GM21619 (cell line): ENCODE measurements at regions not wholly inside any gene's neighbourhood (a gene's known extent, or its start where the extent isn't known, plus 50 kb on each side); places are given as distances from the start of the nearest gene placed in this dataset.
"Not testable (repeated sequence)": the region's sequence is repeated elsewhere in the genome, so short reads cannot be mapped to it uniquely, and the experiment has no call there.

ENCODE experiments used
- ATAC-seq: cut with Tn5 transposase; IDR thresholded peaks from one replicate; pipeline ENCODE4 v1.9.1; 2021; ENCODE audit not compliant: unreplicated experiment

DNA sequence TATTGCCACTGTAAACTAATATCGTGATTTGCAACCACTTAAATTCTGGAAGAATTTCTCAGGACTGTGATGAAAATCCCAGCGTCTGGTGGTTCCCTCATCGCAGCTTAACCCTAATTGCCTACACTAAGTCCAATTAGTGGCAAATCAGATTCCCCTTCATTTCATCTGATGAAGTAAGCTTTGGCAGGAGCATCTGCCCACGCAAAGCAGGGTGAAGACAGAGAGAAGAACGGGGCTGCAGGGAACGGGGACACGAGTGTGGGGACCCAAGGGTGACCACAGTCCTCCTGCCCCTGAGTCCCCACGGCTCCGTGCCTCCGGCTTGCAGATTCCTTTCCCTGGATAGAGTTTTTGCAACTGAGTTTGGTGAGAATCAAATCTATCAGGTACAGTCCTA lies 159.5 kb downstream of the LY86 start:
- no peak for ATAC-seq

DNA sequence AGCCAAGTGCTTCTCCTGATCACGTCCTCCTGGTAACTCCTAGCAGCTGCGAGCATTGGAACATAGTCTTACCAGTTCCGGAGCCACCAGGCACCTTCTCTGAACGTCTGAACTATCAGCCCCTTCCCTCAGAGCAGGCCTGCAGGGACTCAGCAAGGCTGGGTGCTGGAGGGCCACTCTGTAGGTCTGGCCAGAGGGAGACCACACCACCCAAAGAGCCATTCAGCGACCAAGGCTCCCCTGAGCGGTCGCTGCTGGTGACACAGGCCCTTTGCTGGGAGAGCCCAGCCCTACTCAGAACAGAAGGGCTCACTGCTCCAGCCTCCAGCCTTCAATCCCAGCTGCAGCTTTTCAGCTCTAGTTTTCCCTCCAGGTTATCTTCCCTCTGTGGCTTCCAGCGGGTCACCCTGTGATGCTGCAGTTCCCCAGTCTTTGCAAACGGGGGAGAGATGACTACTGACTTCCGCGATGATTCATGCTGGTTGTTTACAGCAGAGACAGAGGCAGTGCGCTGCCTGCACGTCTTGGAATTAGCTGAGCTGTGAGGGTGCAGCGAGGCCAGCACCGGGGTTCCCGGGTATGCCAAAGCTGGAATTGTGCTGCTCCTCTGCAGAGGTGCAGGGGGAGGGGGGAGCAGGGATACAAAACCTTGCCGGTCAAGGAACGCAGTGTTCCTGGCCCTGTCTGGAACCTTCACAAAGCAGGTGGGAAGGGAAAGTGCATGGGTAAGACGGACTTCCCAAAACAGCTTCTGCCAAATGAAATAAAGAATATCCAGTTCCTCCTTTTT lies 161.4 kb downstream of the LY86 start:
- no peak for ATAC-seq

DNA sequence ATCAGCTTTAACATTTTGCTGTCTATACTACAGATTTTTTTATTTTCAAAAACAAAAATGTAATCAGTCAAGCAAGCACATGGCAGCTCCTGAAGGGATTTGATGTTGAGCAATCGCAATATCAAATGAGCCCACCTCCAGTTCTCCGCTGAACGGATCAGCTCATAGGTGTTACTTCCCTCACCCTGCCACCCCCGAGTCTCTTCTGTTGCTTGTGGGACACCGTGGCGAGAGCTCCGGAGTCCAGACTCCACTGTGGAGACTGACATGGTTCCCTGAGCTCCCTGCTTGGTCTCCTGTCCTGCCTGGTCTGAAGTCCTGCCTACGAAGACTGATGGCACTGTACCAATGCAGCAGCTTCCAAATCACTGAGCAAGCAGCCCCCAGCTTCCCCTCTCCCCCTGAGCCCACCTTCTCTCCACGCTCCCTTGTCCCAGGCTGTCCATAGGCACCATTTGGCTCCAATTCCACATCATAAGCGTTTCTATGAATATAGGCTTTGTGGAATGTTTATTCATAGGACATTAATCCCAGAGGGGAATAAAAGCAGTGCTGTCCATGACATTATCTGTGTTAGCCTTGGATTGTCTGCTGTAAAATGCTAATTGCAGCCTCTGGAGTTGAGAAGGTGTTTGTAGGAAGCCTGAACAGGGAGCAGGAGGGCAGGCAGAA lies 162.2 kb downstream of the LY86 start:
- no peak for ATAC-seq

DNA sequence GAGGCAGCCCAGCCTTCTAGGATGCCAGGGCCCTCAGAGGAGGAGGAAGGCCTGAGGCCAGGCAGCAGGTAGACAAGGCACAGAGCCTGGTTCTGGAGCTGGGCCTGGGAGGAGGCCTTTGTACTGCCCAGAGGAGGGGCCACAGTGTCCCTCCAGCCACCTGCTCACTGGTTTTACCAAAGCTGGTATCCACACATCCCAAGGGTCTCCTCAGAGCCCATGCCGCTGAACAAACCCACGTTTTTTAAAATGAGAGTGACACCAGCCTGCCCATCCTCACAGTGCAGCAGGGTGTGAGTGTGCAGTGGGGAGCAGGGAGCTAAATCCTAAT lies 162.7 kb downstream of the LY86 start:
- ATAC-seq: no peak

DNA sequence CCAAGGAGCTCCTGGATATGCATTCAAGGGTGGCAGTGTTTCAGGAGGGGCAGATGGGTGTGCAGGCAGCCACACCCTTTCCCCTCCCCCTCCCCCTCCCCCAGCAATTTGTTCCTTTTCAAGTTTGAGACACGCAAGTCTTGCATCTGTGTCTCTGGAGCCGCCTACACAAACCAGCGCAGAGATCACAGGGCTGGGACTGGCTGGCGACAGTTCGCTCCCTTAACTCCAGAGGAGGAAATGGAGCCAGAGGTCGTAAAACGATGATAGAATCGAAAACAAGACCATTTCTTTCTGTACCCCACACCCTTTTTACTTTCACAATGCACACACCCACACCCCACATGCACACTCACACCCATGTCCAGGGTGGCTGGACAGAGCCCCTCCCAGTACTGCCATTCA lies 163.1 kb downstream of the LY86 start:
- ATAC-seq: no peak

DNA sequence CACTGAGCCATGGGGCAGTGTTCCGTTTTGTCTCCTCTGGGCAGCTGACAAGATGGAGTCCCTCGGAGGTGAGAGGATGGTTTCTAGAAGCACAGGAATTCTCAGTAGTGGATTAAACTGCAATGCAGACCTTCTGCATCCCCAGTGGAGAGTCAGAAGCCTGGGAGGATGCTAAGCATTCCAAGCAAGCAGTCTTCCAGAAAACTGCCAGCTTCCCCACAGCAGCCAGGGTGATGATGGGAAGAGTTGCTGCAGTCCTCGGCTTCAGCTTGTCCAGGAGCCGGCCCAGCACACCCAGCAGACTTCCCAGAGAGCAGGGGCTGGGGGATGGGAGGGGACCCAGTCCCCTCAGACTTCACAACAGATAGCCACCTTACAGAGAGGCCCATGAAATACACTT lies 163.6 kb downstream of the LY86 start:
- no peak for ATAC-seq

DNA sequence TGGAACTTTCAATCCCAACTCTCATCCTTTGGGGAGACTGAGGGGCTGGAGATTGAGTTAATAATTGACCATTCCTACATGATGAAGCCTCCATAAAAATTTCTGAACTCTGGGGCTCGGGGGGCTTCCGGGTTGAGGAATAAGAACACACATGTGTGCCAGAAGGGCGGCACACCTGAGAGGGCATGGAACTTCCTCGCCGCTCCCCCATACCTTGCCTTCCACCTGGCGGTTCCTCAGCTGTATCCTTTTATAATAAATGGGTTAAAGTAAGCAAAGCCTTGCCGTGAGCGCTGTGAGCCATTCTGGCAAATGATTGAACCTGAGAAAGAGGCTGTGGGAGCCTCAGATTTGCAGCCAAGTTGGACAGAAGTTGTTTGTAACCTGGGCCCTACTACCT lies 164.8 kb downstream of the LY86 start:
- no peak for ATAC-seq

DNA sequence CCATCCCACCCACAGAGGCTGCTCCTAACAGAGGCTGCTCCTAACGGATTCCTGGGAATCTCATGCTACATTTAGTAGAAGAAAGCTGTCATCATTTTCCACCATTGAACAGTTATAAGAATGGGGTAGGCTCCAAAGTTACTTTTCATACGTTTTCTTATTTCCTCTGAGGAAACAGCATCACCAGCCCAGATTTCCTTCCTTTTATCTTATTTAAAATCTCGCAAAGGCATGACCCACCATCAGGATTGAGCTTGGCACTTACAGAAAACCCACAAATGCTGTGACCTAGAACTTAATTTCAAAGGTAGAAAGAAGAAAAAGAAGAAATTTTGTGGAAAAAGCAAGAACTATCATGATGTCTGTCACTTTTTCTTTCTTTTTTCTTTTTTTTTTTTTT lies 168.0 kb downstream of the LY86 start:
- no peak for ATAC-seq

DNA sequence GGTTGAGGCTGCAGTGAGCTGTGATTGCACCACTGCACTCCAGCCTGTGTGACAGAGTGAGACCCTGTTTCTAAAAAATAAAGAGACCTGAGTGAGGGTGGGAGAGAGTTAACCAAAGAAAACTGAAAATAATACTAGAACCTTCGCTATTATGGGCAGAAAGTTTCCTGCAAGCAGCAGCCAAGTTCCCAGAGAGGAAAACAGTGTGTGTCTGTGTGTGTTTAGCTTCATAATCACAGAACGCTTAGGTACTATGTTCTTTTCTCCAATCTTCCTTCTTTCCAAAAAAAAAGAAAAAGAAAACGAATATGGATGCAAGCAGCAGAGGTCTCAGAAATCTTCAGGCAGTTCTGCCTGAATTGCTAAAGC lies 170.0 kb downstream of the LY86 start:
- ATAC-seq: no peak

DNA sequence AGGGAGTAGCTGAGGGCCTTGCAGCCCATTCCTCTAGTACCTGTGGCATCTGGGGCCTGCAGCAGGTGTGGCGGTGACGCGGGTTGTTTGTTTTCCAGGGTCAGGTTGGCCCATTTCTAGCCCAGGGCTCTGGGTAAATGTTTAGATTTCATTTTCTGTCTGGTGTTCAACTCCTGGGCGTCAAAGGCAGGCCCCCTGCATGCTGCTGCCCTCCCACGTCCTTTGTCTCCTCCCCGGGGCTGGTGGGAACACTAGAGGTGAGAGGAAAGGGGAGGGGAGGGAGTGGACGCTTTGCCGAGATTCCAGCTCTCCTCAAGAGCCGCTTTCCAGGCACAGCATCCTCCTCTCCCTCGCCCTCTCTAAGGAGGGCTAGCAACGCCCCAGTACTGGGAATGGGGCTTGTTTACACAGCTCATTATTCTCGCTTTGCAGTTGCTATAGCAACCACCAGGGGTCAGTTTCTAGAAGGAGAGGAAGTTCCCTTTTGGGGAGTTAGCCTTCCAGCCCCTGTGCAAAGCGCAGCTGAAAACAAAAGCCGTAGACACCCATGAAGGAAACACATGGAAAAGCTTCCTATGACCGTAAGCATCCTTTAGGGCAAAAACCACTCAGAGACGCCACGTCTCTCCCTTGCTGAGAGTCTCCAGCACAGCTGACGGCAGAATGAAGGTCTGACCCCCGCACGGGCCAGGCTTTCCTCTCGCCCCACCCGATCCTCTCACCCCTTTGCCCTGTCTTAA lies 170.6 kb downstream of the LY86 start:
- peak; percentile 88 for ATAC-seq

DNA sequence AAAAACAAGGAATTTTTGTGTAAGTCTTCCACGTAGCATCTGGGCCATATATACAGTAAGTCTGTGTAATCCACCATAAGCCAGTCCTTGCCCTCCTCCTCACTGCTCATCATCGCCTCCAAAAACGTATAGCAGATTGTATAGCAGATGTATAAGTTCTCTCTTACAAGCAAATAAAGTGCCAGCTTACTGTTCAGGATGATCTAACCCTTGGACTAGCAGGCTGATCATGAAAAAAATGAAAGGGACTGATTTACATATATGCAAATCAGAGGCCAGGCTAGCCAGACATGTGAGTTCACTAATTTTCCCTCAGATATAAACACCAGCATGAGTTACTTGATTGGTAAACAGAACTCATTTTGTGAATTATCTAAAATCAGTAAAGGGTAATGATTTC lies 171.5 kb downstream of the LY86 start:
- no peak for ATAC-seq

DNA sequence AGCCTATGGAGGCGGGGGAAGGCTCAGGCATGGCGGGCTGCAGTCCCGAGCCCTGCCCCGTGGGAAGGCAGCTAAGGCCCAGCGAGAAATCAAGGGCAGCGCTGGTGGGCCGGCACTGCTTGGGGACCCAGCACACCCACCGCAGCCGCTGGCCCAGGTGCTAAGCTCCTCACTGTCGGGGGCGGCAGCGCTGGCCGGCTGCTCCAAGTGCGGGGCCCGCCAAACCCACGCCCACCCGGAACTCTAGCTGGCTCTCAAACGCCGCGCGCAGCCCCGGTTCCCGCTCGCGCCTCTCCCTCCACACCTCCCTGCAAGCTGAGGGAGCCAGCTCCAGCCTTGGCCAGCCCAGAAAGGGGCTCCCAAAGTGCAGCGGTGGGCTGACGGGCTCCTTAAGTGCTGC lies 174.0 kb downstream of the LY86 start:
- ATAC-seq: not testable (repeated sequence)

DNA sequence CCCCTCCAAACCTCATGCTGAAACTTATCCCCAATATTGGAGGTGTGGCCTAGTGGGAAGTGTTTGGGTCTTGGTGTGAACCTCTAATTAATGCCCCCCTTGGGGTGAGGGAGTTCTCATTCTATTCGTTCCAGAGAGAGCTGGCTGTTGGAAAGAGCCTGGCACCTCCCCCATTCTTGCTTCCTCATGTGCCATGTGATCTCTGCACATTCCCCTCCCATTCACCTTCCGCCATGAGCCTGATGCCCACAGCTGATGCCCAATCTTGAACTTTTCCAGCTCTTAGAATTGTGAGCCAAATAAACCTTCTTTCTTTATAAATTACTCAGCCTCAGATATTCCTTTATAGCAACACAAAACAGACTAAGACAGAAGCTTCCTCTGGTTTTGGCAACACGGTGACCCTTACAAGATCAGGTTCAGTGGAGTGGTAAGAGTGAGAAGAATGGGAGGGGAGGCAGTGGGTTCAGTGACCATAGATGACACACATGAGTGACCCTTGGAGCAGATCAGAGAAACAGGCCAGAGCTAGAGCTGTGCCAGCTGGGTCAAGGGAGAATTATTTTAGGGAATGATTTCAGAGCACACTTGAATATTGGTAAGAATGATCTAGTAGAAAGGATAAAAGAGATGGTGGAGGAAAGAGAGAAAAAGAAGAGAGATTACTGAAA lies 176.4 kb downstream of the LY86 start:
- no peak for ATAC-seq

DNA sequence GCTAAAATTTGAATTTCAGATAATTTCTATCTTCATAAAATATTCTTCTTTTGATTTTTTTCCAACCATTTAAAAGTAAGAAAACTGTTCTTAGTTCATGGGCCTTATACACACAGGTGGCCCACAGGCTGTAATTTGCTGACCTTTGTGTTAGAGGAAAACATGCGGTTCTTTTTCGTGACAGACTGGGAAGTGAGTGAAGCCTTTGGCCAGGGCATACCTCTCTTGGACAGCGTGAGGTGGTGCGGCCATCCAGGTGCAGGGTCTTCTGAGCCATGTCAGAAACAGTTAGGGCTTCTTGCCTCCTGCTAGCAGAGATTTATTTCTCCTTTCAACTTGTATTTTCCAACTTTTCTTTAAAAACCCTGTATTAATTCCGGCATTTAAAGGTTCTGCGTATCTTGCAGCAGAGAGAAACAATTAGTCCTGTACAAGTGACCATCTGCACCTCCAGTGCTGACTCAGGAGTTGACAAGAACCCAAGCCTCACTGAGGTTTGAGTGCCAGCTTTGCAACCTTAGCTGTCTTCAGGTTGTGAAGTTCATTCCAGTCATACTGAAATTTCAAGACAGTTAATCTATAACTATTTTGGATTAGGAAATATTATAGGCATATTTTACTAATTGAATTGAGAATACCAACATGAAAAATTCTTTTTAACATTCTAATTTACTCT lies 177.8 kb downstream of the LY86 start:
- no peak for ATAC-seq

DNA sequence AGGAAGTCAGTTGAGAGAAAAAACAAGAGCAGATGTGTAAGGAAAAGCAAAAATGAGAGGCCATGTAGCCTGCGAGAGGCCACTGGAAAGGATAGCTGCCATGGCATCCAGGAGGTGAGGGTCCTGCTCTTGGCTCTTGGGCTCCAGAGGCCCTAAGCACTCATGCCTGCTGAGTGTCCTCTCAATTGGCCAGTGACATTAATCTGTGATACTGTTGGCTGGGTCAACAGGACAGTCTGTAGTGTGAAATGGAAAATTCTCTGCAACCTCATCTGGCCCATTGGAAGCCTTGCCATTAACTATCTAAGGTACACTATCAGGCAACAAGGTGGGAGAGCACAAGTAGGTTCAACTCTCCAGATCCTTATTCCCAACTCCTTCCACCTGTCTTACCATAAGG lies 180.9 kb downstream of the LY86 start:
- ATAC-seq: no peak

DNA sequence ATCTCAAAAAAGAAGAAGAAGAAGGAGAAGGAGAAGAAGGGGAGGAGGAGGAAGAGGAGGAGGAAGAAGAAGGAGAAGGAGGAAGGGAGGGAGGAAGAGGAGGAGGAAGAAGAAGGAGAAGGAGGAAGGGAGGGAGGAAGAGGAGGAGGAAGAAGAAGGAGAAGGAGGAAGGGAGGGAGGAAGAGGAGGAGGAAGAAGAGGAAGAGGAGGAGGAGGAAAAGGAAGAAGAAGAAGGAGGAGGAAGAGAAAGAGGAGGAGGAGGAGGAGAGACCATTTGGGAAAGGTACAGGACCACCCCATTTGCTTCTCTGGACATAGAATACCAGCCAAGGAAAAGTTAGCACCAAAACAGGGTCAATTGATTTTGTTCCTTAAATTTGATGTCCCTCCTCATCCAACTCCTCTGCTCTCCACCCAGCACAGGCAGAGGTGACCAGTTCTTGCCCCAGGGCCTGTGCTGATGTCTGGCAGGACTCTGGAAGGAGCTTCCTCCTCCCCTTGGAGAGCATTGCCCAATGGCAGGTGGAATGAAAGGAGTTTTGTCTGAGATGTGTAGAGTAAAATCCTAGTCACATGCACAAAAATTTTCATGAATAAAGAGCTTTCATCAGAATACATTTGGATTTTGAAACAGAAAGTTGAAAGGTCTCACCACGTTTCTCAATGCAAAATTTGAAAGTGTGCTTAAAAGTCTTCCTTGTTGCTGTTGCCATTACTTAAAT lies 182.9 kb downstream of the LY86 start:
- ATAC-seq: no peak

DNA sequence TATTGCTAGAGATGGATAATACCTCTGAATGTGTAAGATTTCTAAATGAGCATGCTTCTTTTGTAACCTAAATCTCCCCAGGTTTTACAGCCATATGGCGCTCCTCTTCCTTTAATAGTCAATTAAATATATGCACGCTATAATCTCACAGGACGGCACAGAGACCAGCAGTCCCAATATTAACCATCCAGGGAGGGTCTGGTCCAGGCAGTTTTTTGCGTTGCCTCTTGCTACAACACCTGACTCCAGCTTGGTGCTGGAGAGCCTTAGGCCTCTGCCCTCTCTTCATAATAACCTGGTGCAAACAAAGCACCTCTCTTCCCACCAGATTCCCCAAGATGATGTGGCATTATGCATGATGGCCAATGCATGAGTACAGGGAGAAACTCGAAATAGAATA lies 183.4 kb downstream of the LY86 start:
- no peak for ATAC-seq

DNA sequence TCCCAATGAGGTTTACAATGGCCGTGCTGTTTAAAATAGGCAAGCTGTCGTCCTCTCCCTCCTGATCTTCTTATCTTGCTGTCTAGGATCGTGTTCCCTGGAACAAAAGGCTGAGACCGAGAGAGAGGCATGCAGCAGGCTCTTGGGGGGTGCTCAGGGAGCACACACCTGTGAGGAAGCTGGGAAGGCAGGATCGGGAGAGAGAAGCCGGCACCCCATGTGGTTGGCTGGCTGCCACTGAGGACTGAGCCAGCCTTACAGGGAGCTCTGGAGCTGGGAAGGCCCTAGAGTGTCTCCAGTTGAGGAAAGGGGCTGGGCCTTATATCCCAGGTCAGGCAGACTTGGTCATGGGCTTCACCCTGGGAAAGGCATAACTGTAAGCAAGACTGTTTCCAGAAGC lies 184.2 kb downstream of the LY86 start:
- ATAC-seq: no peak

DNA sequence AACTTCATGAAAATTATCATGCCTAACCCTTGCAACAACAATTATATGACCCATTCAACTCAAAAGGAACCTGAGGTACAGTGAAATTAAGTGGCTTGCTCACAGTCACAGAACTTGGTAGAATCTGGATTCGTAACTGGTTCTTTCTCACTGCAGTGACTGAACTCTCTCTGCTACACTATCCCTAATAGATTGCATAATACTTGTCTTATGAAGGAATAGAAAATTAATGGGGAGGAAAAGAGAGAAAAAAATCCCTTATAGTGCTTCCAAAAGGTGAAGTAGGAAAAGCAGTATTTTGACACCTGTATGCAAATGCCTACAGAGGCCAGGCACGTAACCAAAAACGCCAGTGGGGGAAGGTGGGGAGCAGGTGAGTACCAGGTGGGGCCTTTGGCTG lies 186.6 kb downstream of the LY86 start:
- no peak for ATAC-seq

DNA sequence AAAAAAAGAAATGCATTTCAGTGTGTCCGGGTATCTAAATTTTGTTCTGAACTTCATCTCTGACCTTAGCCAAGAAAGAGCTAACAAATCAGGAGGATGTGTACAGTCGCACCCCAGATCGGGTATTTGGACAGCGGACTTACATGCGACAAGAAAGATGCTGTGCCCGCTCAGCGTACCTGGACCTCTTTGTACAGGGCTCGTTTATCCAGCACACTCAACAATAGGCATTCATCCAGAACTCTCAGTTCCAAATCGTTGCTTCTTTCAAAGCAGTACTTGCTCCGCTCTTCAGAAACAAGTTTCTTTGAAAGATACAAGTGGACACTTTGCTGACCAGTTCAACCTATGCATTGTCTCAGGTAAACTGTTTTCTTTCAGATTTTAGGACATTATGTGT lies 191.7 kb downstream of the LY86 start:
- no peak for ATAC-seq
